Mammary epithelial cell (primary cell): ENCODE measurements at regions not wholly inside any gene's neighbourhood (a gene's known extent, or its start where the extent isn't known, plus 50 kb on each side); places are given as distances from the start of the nearest gene placed in this dataset.

Source experiments
- EZH2 ChIP-seq: IDR thresholded peaks from 2 replicates; pipeline ENCODE4 v1.6.1; 2012; ENCODE audit warnings: low read length, inconsistent platforms, borderline replicate concordance
- TF ChIP-seq, protein P1 (sequence below), 2 donors: IDR thresholded peaks in 1 of 2; conservative IDR thresholded peaks in 1 of 2; 2 replicates each; pipeline ENCODE4 v1.5.1; 2011 to 2012; ENCODE audit warnings: inconsistent platforms in 2 of 2, low read length in 2 of 2, mild to moderate bottlenecking in 2 of 2, control low read depth in 1 of 2, low read depth in 1 of 2; ENCODE audit not compliant: insufficient read depth in 1 of 2; ENCODE audit errors: extremely low read depth in 1 of 2

DNA sequence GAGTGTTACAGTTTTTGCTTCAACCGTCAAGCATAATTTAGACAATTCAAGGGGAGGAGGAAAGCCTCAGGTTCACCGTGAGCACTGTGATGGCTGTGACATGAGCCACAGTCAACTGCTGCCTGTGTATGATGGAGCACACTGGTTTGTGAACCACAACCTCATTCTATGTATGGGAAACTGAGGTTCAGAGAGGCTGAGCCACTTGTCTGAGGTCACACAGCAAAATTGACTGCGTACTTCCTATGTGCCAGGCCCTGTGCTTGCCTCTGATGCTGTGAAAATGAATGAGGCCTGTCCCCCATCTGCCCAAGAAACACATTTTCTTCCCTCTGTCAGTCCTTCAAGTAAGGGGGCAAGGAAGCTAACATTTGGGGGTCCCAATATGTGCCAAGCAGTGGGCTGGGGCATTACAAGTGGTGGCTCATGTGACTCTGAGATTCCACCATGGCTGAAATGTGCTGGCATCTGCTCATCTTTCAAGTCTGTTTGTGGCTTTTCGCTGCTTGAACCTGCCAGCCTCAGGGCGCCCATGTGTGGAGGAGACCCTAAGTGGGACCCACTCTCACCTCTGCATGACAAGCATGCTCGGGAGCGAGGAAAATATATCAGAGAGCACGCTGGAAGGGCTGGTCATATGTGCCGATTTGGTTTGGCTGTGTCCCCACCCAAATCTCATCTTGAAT, 79.7 kb downstream of the ADRA2C start:
- TF ChIP-seq, protein P1, sequence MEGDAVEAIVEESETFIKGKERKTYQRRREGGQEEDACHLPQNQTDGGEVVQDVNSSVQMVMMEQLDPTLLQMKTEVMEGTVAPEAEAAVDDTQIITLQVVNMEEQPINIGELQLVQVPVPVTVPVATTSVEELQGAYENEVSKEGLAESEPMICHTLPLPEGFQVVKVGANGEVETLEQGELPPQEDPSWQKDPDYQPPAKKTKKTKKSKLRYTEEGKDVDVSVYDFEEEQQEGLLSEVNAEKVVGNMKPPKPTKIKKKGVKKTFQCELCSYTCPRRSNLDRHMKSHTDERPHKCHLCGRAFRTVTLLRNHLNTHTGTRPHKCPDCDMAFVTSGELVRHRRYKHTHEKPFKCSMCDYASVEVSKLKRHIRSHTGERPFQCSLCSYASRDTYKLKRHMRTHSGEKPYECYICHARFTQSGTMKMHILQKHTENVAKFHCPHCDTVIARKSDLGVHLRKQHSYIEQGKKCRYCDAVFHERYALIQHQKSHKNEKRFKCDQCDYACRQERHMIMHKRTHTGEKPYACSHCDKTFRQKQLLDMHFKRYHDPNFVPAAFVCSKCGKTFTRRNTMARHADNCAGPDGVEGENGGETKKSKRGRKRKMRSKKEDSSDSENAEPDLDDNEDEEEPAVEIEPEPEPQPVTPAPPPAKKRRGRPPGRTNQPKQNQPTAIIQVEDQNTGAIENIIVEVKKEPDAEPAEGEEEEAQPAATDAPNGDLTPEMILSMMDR (conservative IDR thresholded peaks at IDR 0.05 in 1 of 2, IDR thresholded peaks at IDR 0.05 in 1 of 2; ENCODE audit: extremely low read depth in 1 of 2, insufficient read depth in 1 of 2, low read depth in 1 of 2, low read length in 2 of 2), result no peak
- TF ChIP-seq EZH2, result no peak
